H1 (cell line): ENCODE measurements at regions not wholly inside any gene's neighbourhood (a gene's known extent, or its start where the extent isn't known, plus 50 kb on each side); places are given as distances from the start of the nearest gene placed in this dataset.

Experiments used
- CTCF ChIA-PET: fragments of 300-600 bp; sonication (Branson Sonifier 250); formaldehyde crosslinking; loops from one replicate; lab custom pipeline; 2021; ENCODE audit not compliant: partially characterized antibody; lab: Charles Lee
- POLR2A ChIA-PET: fragments of 300-600 bp; sonication (Branson Sonifier 250); formaldehyde crosslinking; loops from one replicate; lab custom pipeline; 2021; ENCODE audit warnings: inconsistent platforms; ENCODE audit not compliant: partially characterized antibody; lab: Charles Lee
- DNase-seq, 2 experiments: peaks; one replicate each; pipeline versions ENCODE4 v3.0.0 to v3.0.0-alpha.2; 2010 to 2022; ENCODE audit warnings: low spot score in 2 of 2, low read depth in 1 of 2, mixed read lengths in 1 of 2
- FAIRE-seq: peaks from 2 replicates; lab custom pipeline; 2011; peaks lifted over from hg19 to GRCh38; lab: Jason Lieb, UNC
- H2AFZ ChIP-seq: 2 replicates; pipeline ENCODE4 v1.8.1; 2012; ENCODE audit warnings: low read length, inconsistent platforms
- H2AK5ac ChIP-seq: 2 replicates; pipeline ENCODE4 v1.6.1; 2013; ENCODE audit warnings: low read depth, low read length
- H2BK120ac ChIP-seq: replicated peaks from 2 replicates; pipeline ENCODE3; 2013; ENCODE audit warnings: low read depth, low read length, inconsistent platforms
- H2BK12ac ChIP-seq: 2 replicates; pipeline ENCODE4 v1.6.1; 2013; ENCODE audit warnings: low read depth, low read length
- H2BK15ac ChIP-seq: 2 replicates; pipeline ENCODE4 v1.6.1; 2013; ENCODE audit warnings: low read length
- H2BK20ac ChIP-seq: 2 replicates; pipeline ENCODE4 v1.6.1; 2013; ENCODE audit warnings: low read length
- H2BK5ac ChIP-seq: 2 replicates; pipeline ENCODE4 v1.6.1; 2013; ENCODE audit warnings: low read depth, low read length
- H3K14ac ChIP-seq: 2 replicates; pipeline ENCODE4 v1.6.1; 2013; ENCODE audit warnings: inconsistent platforms; ENCODE audit not compliant: insufficient read length
- H3K18ac ChIP-seq: 2 replicates; pipeline ENCODE4 v1.6.1; 2013; ENCODE audit warnings: low read length; ENCODE audit errors: extremely low read depth
- H3K23ac ChIP-seq: 2 replicates; pipeline ENCODE4 v1.6.1; 2013; ENCODE audit warnings: inconsistent platforms; ENCODE audit not compliant: insufficient read length
- H3K23me2 ChIP-seq: 2 replicates; pipeline ENCODE4 v1.6.1; 2013; ENCODE audit warnings: low read depth, low read length
- H3K27ac ChIP-seq: 2 replicates; pipeline ENCODE4 v1.6.1; 2011; ENCODE audit warnings: low read depth, low read length, inconsistent platforms
- H3K27me3 ChIP-seq, 4 experiments: replicated peaks in 1 of 4; 1 replicate in 1 of 4; 2 replicates in 3 of 4; pipeline versions ENCODE4 v1.6.1 to v1.8.1; 2011 to 2013; ENCODE audit warnings: low read length in 3 of 4, mild to moderate bottlenecking in 3 of 4, inconsistent platforms in 2 of 4, mixed read lengths in 2 of 4, moderate library complexity in 1 of 4; ENCODE audit not compliant: control insufficient read depth in 3 of 4, insufficient read depth in 3 of 4; ENCODE audit errors: extremely low read depth in 1 of 4
- H3K36me3 ChIP-seq, 4 experiments: 2 replicates each; pipeline versions ENCODE4 v1.6.1 to v1.8.1; 2011 to 2013; ENCODE audit warnings: mild to moderate bottlenecking in 4 of 4, low read length in 3 of 4, moderate library complexity in 2 of 4, control low read depth in 1 of 4, inconsistent platforms in 1 of 4; ENCODE audit not compliant: insufficient read depth in 4 of 4, control insufficient read depth in 2 of 4
- H3K4ac ChIP-seq: replicated peaks from 2 replicates; pipeline ENCODE3; 2013; ENCODE audit warnings: low read length, low read depth, mixed read lengths, inconsistent platforms; ENCODE audit not compliant: insufficient read length
- H3K4me1 ChIP-seq, 4 experiments: replicated peaks in 1 of 4; 1 replicate in 1 of 4; 2 replicates in 3 of 4; pipeline versions ENCODE4 v1.6.1 to v1.8.1; 2011 to 2013; ENCODE audit warnings: low read length in 3 of 4, inconsistent platforms in 2 of 4, mixed read lengths in 1 of 4; ENCODE audit not compliant: insufficient read depth in 4 of 4, control insufficient read depth in 3 of 4
- H3K4me2 ChIP-seq, 2 experiments: 2 replicates each; pipeline versions ENCODE4 v1.6.1 to v1.8.1; 2011 to 2013; ENCODE audit warnings: low read depth in 2 of 2, low read length in 2 of 2, control low read depth in 1 of 2, inconsistent platforms in 1 of 2, mild to moderate bottlenecking in 1 of 2; ENCODE audit not compliant: insufficient read depth in 1 of 2
- H3K4me3 ChIP-seq, 4 experiments: fragments of 200-600, 300-600 bp in 1 of 4; sonication (generic), shearing (Covaris generic), sonication (Bioruptor Twin) in 1 of 4; 2 replicates each; pipeline versions ENCODE4 v1.5.1 to v1.8.1; 2011 to 2016; ENCODE audit warnings: low read length in 4 of 4, low read depth in 3 of 4, control low read depth in 2 of 4, inconsistent platforms in 2 of 4, mild to moderate bottlenecking in 2 of 4, mixed read lengths in 1 of 4, moderate library complexity in 1 of 4; ENCODE audit not compliant: insufficient read depth in 2 of 4; ENCODE audit errors: extremely low read depth in 1 of 4
- H3K56ac ChIP-seq: replicated peaks from 2 replicates; pipeline ENCODE3; 2013; ENCODE audit warnings: low read depth, mild to moderate bottlenecking, mixed read lengths, low read length, inconsistent platforms; ENCODE audit not compliant: insufficient read length
- H3K79me1 ChIP-seq: 2 replicates; pipeline ENCODE4 v1.6.1; 2013; ENCODE audit warnings: low read depth, low read length, control low read depth
- H3K79me2 ChIP-seq, 2 experiments: 2 replicates each; pipeline versions ENCODE4 v1.6.1 to v1.8.1; 2012 to 2013; ENCODE audit warnings: low read length in 2 of 2, mild to moderate bottlenecking in 2 of 2, inconsistent platforms in 1 of 2; ENCODE audit not compliant: insufficient read depth in 2 of 2, control insufficient read depth in 1 of 2
- H3K9ac ChIP-seq, 4 experiments: replicated peaks in 1 of 4; 1 replicate in 1 of 4; 2 replicates in 3 of 4; pipeline versions ENCODE4 v1.6.1 to v1.8.1; 2011 to 2013; ENCODE audit warnings: low read depth in 3 of 4, low read length in 3 of 4, control low read depth in 2 of 4, mild to moderate bottlenecking in 2 of 4, moderate library complexity in 2 of 4, inconsistent platforms in 1 of 4; ENCODE audit errors: extremely low read depth in 1 of 4
- H3K9me3 ChIP-seq, 2 experiments: 2 replicates each; pipeline versions ENCODE4 v1.6.1 to v1.8.1; 2012 to 2013; ENCODE audit warnings: mild to moderate bottlenecking in 2 of 2, moderate library complexity in 2 of 2, control low read depth in 1 of 2, inconsistent platforms in 1 of 2, low read depth in 1 of 2, low read length in 1 of 2, mixed read lengths in 1 of 2; ENCODE audit not compliant: insufficient read depth in 2 of 2
- H4K20me1 ChIP-seq, 2 experiments: replicated peaks in 1 of 2; 2 replicates each; pipeline versions ENCODE3 to v1.8.1; 2011 to 2013; ENCODE audit warnings: inconsistent platforms in 2 of 2, low read length in 2 of 2, mild to moderate bottlenecking in 1 of 2; ENCODE audit not compliant: insufficient read depth in 2 of 2, control insufficient read depth in 1 of 2
- H4K5ac ChIP-seq: 2 replicates; pipeline ENCODE4 v1.6.1; 2013; ENCODE audit warnings: low read length, low read depth, mixed read lengths, inconsistent platforms; ENCODE audit not compliant: insufficient read length
- H4K8ac ChIP-seq: 2 replicates; pipeline ENCODE4 v1.8.0; 2013; ENCODE audit warnings: mild to moderate bottlenecking, moderate library complexity, low read length, inconsistent platforms; ENCODE audit not compliant: insufficient read depth; ENCODE audit errors: extremely low read depth
- H4K91ac ChIP-seq: replicated peaks from 2 replicates; pipeline ENCODE3; 2013; ENCODE audit warnings: low read length, mixed read lengths, inconsistent platforms; ENCODE audit not compliant: insufficient read length
- ASH2L ChIP-seq: fragments of 200-600, 300-600 bp; sonication (generic); IDR thresholded peaks from one replicate; pipeline ENCODE4 v1.7.1; 2017; ENCODE audit warnings: low read length
- CTBP2 ChIP-seq: IDR thresholded peaks from 2 replicates; pipeline ENCODE4 v1.7.0; 2011; ENCODE audit warnings: borderline replicate concordance, mild to moderate bottlenecking, moderate library complexity, mixed read lengths, low read length; ENCODE audit not compliant: insufficient read depth, insufficient read length
- HDAC2 ChIP-seq, 2 experiments: fragments of 300-600 bp in 1 of 2; sonication (generic) in 1 of 2; IDR thresholded peaks; 2 replicates each; pipeline ENCODE4 v1.6.1; 2011 to 2012; ENCODE audit warnings: low read depth in 2 of 2, low read length in 2 of 2, mild to moderate bottlenecking in 2 of 2, moderate library complexity in 2 of 2, borderline replicate concordance in 1 of 2, inconsistent platforms in 1 of 2
- KDM4A ChIP-seq: IDR thresholded peaks from one replicate; pipeline ENCODE4 v1.7.1; 2012; ENCODE audit warnings: low read depth, mild to moderate bottlenecking, moderate library complexity, low read length, inconsistent platforms; ENCODE audit not compliant: severe bottlenecking
- RFX5 ChIP-seq: IDR thresholded peaks from 2 replicates; pipeline ENCODE4 v1.6.1; 2011; ENCODE audit warnings: low read depth, low read length, improper control_type of control experiment, borderline replicate concordance
- RNF2 ChIP-seq: fragments of 200-900, 300-1000 bp; sonication (generic); IDR thresholded peaks from 2 replicates; pipeline ENCODE4 v1.7.1; 2016; ENCODE audit warnings: borderline replicate concordance, low read depth, mild to moderate bottlenecking, antibody characterized with exemption, low read length; ENCODE audit not compliant: poor library complexity, severe bottlenecking; ENCODE audit errors: missing control alignments
- RXRA ChIP-seq: IDR thresholded peaks from 2 replicates; pipeline ENCODE4 v1.6.1; 2011; ENCODE audit warnings: low read depth, mild to moderate bottlenecking, low read length, moderate library complexity; ENCODE audit not compliant: insufficient read depth
- SP1 ChIP-seq: IDR thresholded peaks from 2 replicates; pipeline ENCODE4 v1.6.1; 2011; ENCODE audit warnings: low read depth, low read length
- SP4 ChIP-seq: IDR thresholded peaks from 2 replicates; pipeline ENCODE4 v1.6.1; 2012; ENCODE audit warnings: low read length, inconsistent platforms
- TBP ChIP-seq: IDR thresholded peaks from 2 replicates; pipeline ENCODE4 v1.6.1; 2011; ENCODE audit warnings: low read depth, low read length, improper control_type of control experiment
- WGBS, 2 experiments: shearing (Covaris generic) in 1 of 2; methylation state at CpG; one replicate each; pipeline versions ENCODE4 v1.1.6 to v1.1.7; 2013 to 2015; ENCODE audit warnings: low lambda C conversion rate in 2 of 2, mixed read lengths in 2 of 2, inconsistent platforms in 1 of 2, low coverage in 1 of 2, missing lambda C conversion rate in 1 of 2; ENCODE audit not compliant: insufficient replicate concordance in 2 of 2, insufficient coverage in 1 of 2, insufficient read length in 1 of 2; ENCODE audit errors: extremely low coverage in 1 of 2, missing lambda C conversion rate in 1 of 2; 5-methylcytosine and 5-hydroxymethylcytosine counted together
- TF ChIP-seq, protein P1 (sequence below): IDR thresholded peaks from 2 replicates; pipeline ENCODE4 v1.6.1; 2012; ENCODE audit warnings: inconsistent platforms
- TF ChIP-seq, protein P2 (sequence below): IDR thresholded peaks from 2 replicates; pipeline ENCODE4 v1.6.1; 2012; ENCODE audit warnings: inconsistent platforms

DNA sequence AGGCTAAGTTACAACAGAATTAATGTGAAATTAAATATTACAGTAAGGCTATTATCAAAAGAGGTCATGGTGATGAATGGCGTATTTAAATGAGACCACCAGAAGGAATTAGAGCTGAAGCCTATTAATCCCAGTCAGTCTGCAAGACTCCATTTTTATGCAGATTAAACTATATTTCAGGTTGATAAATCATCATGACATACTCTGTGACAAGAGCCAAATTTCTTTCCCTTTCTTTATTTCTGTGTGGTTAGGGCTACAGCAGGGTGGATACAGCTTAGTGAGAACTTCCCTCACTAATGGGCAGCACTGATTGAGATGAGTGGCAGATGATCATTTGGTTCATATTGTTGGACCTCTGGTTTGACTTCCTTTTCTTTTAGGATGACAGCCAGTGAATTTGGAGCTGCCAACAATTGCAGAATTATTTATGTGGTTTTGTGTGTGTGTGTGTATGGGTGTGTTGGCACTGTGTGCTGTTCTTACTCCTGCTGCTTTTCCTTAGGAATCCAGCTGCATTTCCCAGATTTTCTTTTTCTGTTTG, 481.3 kb downstream of the PIK3C3 start:
- H3K4me3 ChIP-seq: no peak overlapping the region
- no peak overlapping the region for H3K4me2 ChIP-seq
- H3K4me1 ChIP-seq: no peaks in the 10 kb centered on the region
- no peak overlapping the region for H4K8ac ChIP-seq
- no peak for FAIRE-seq
- no peaks in the 10 kb centered on the region for H3K79me1 ChIP-seq
- no peaks in the 10 kb centered on the region for H3K36me3 ChIP-seq
- POLR2A ChIA-PET: no interaction called here
- WGBS, 2 experiments: 80% methylated on average over 1 of the region's 1 CpG; no CpG with 5 or more reads in 1 of the 2 experiments
- H2BK15ac ChIP-seq: no peak overlapping the region
- no peak overlapping the region for H4K5ac ChIP-seq
- no peak overlapping the region for H2AK5ac ChIP-seq
- H3K14ac ChIP-seq: no peak overlapping the region
- no peak overlapping the region for H2BK12ac ChIP-seq
- H2BK20ac ChIP-seq: no peak overlapping the region
- H3K56ac ChIP-seq: no peak overlapping the region
- no peak overlapping the region for H3K27ac ChIP-seq
- no peak overlapping the region for H2AFZ ChIP-seq
- no peaks in the 10 kb centered on the region for H3K27me3 ChIP-seq
- CTCF ChIA-PET: interaction anchor here (0.6 kb wide), 1 partner anchor 984 kb away, joined by 3 read pairs; no protein-coding TSS in a partner anchor
- H4K91ac ChIP-seq: no peak overlapping the region
- no peak for DNase-seq
- H3K79me2 ChIP-seq: no peaks in the 10 kb centered on the region
- H2BK5ac ChIP-seq: no peak overlapping the region
- H3K9ac ChIP-seq: no peak overlapping the region
- no peak overlapping the region for H3K4ac ChIP-seq
- no peaks in the 10 kb centered on the region for H3K9me3 ChIP-seq
- no peak overlapping the region for H3K23ac ChIP-seq
- H3K23me2 ChIP-seq: no peaks in the 10 kb centered on the region
- no peak overlapping the region for H2BK120ac ChIP-seq
- no peaks in the 10 kb centered on the region for H4K20me1 ChIP-seq
- H3K18ac ChIP-seq: no peak overlapping the region
- TF ChIP-seq TBP: no peak
- TF ChIP-seq HDAC2 (IDR thresholded peaks at IDR 0.05; ENCODE audit: borderline replicate concordance in 1 of 2, low read depth in 2 of 2, low read length in 2 of 2): no peak
- no peak for TF ChIP-seq KDM4A
- no peak for TF ChIP-seq ASH2L
- no peak for TF ChIP-seq RXRA
- TF ChIP-seq, protein P1, sequence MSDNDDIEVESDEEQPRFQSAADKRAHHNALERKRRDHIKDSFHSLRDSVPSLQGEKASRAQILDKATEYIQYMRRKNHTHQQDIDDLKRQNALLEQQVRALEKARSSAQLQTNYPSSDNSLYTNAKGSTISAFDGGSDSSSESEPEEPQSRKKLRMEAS: no peak
- TF ChIP-seq CTBP2: no peak
- TF ChIP-seq RNF2: no peak
- no peak for TF ChIP-seq SP4
- no peak for TF ChIP-seq SP1
- no peak for TF ChIP-seq RFX5
- TF ChIP-seq, protein P2, sequence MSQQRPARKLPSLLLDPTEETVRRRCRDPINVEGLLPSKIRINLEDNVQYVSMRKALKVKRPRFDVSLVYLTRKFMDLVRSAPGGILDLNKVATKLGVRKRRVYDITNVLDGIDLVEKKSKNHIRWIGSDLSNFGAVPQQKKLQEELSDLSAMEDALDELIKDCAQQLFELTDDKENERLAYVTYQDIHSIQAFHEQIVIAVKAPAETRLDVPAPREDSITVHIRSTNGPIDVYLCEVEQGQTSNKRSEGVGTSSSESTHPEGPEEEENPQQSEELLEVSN: no peak
